ENCODE measurements at regions not wholly inside any gene's neighbourhood (a gene's known extent, or its start where the extent isn't known, plus 50 kb on each side); places are given as distances from the start of the nearest gene placed in this dataset.
"Not testable (repeated sequence)": the region's sequence is repeated elsewhere in the genome, so short reads cannot be mapped to it uniquely, and the experiment has no call there.

DNA sequence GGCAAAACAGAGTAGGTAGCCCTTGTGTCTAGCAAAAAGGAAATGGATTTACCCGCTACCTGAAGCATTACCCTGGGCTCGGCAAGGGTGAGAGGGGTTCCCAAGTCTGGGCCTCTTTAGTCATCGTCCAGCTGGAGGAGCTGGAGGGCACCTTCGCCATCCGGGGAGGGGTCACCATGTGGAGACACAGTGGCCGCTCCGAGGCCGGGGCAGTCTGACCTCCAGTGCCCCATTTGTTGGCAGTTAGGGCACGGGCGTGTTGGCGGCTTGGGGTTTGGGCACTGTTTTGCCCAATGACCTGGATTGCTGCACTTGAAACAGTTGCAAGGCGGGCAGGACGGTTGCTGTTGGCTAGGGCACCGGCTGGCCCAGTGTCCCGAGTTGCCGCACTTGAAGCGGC, 581.8 kb downstream of the SUCLG1 start:
- not testable (repeated sequence) for H3K4me3 ChIP-seq (ENCODE audit: low read depth in 1 of 2, low read length in 2 of 2); H3K36me3 ChIP-seq (ENCODE audit: control insufficient read depth in 2 of 2, insufficient read depth in 2 of 2, low read length in 1 of 2); H3K27me3 ChIP-seq (ENCODE audit: control insufficient read depth in 1 of 2, insufficient read depth in 2 of 2, low read length in 2 of 2); H3K27ac ChIP-seq (ENCODE audit: low read depth in 2 of 2, low read length in 1 of 2); H3K4me1 ChIP-seq (ENCODE audit: control insufficient read depth in 2 of 2, insufficient read depth in 2 of 2, low read length in 1 of 2)
- 89 to 93% methylated on average over 17 of the region's 17 CpGs for WGBS, 2 donors
- peaks cover 0 to 17% of the 10 kb centered on the region in 2 donors for H3K9me3 ChIP-seq (ENCODE audit: control insufficient read depth in 2 of 2, insufficient read depth in 1 of 2, low read depth in 1 of 2, low read length in 1 of 2)

DNA sequence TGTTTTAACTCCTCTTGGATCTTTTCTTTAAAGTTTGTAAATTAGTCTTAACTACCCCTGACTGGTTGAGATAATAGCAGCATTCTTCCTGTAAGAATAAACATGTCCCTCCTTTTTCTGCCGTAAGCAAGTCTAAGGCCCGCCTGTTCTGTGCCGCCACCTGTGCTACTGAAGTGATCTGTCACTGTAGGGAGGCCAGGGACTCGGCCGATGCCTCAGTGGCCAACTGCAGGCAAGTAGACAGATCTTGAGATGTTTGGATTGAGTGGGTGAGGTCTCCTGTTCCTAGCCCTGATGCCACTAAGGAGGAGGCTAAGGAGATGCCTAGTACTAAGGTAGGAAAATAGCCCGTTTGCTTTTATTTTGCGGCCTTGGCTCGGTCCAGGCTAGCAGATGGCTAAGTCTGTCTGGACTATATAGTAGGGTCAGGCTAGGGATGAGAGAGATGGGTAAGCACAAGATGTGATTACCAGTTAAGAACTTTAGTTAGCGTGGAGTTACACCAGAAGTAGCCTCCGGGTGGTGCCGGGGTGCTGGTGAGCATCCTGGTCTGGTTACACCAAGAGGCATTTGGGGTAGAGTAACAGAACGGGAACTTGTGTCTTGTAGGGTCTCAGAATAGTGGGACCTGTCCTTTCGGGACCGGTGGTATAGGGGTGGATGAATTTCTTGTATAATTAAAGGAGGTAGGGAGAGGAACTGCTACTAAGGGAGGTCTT, 584.2 kb downstream of the SUCLG1 start:
- H3K9me3 ChIP-seq (ENCODE audit: control insufficient read depth in 2 of 2, insufficient read depth in 1 of 2, low read depth in 1 of 2, low read length in 1 of 2): peaks cover 0 to 17% of the 10 kb centered on the region in 2 donors
- 86 to 91% methylated on average over 14 of the region's 14 CpGs for WGBS, 2 donors

DNA sequence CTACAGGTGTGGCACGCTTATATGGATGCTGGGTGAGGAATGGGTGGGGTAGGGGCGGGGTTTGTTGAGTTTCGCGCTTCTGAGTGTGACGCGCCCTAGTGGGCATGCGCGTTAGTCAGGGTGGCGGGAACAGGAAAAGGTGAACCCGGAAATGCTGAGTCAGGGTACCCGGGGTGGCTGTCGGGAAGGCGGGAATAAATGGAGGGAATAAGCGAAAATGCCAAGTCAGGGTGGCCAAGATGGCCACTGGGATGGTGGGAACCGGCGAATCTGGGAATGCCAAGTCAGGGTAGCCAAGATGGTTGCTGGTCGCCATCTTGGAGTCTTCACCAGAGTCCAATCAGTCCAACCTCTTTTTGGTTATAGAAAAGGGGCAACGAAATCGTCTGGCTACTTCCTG, 585.0 kb downstream of the SUCLG1 start:
- H3K4me1 ChIP-seq (ENCODE audit: control insufficient read depth in 2 of 2, insufficient read depth in 2 of 2, low read length in 1 of 2): no peaks in the 10 kb centered on the region
- H3K9me3 ChIP-seq (ENCODE audit: control insufficient read depth in 2 of 2, insufficient read depth in 1 of 2, low read depth in 1 of 2, low read length in 1 of 2): peaks cover 0 to 15% of the 10 kb centered on the region in 2 donors
- H3K27ac ChIP-seq (ENCODE audit: low read depth in 2 of 2, low read length in 1 of 2): no peak overlapping the region
- H3K4me3 ChIP-seq (ENCODE audit: low read depth in 1 of 2, low read length in 2 of 2): no peak overlapping the region
- H3K27me3 ChIP-seq (ENCODE audit: control insufficient read depth in 1 of 2, insufficient read depth in 2 of 2, low read length in 2 of 2): no peaks in the 10 kb centered on the region
- WGBS, 2 donors: 94% methylated on average over 19 of the region's 19 CpGs
- no peaks in the 10 kb centered on the region for H3K36me3 ChIP-seq (ENCODE audit: control insufficient read depth in 2 of 2, insufficient read depth in 2 of 2, low read length in 1 of 2)

More for the DNA sequence above, 584.2 kb downstream of the SUCLG1 start:
- Histone ChIP-seq H3K36me3 (ENCODE audit: control insufficient read depth in 2 of 2, insufficient read depth in 2 of 2, low read length in 1 of 2) (no peaks in the 10 kb centered on the region), H3K27me3 (ENCODE audit: control insufficient read depth in 1 of 2, insufficient read depth in 2 of 2, low read length in 2 of 2) (no peaks in the 10 kb centered on the region), H3K4me3 (ENCODE audit: low read depth in 1 of 2, low read length in 2 of 2) (no peak overlapping the region), H3K4me1 (ENCODE audit: control insufficient read depth in 2 of 2, insufficient read depth in 2 of 2, low read length in 1 of 2) (no peaks in the 10 kb centered on the region), H3K27ac (ENCODE audit: low read depth in 2 of 2, low read length in 1 of 2) (no peak overlapping the region)

DNA sequence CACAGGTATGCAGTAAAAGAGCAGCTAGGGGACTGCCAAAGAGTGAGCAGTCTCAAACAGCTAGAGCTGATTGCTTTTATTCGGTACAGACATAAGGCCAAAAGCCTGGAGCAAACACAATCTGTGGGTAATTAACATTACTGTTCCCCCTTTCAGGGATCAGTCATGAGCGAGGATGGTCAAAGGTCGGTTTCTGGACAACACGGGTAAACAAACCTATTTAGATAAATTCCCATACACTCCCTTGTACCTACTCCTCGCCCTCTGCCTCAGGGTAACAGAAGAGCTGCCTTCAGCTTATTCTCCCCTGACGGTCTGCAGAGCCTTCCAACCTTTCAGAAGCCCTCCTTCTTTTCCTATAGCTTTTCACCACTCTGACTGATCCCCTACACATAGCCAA, 586.0 kb downstream of the SUCLG1 start:
- H3K4me3 ChIP-seq (ENCODE audit: low read depth in 1 of 2, low read length in 2 of 2): no peak overlapping the region
- H3K4me1 ChIP-seq (ENCODE audit: control insufficient read depth in 2 of 2, insufficient read depth in 2 of 2, low read length in 1 of 2): no peaks in the 10 kb centered on the region
- no peak overlapping the region for H3K27ac ChIP-seq (ENCODE audit: low read depth in 2 of 2, low read length in 1 of 2)
- peaks cover 0 to 8% of the 10 kb centered on the region in 2 donors for H3K9me3 ChIP-seq (ENCODE audit: control insufficient read depth in 2 of 2, insufficient read depth in 1 of 2, low read depth in 1 of 2, low read length in 1 of 2)
- no peaks in the 10 kb centered on the region for H3K36me3 ChIP-seq (ENCODE audit: control insufficient read depth in 2 of 2, insufficient read depth in 2 of 2, low read length in 1 of 2)
- H3K27me3 ChIP-seq (ENCODE audit: control insufficient read depth in 1 of 2, insufficient read depth in 2 of 2, low read length in 2 of 2): no peaks in the 10 kb centered on the region
- 85% methylated on average over 6 of the region's 6 CpGs for WGBS, 2 donors

DNA sequence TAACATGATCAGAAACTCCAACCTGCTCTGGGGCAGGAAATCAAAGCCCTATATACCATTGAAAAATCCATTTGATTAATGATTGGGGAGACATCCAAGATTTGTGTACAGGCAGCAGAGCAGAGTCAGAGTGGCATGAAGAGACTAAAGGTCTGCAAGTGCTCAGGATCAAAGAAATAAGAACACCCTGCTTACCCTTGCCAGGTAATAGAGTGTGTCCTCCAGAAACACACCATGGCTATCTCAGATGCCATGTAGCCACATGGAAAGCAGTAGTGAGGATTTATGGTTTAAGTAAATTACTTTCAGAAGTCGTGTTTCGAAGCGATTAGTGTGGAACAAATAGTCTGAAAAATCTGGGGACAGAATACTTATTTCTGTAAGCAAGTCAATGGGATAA, 592.9 kb downstream of the SUCLG1 start:
- Histone ChIP-seq H3K36me3 (ENCODE audit: control insufficient read depth in 2 of 2, insufficient read depth in 2 of 2, low read length in 1 of 2) (no peaks in the 10 kb centered on the region), H3K4me1 (ENCODE audit: control insufficient read depth in 2 of 2, insufficient read depth in 2 of 2, low read length in 1 of 2) (no peaks in the 10 kb centered on the region), H3K9me3 (ENCODE audit: control insufficient read depth in 2 of 2, insufficient read depth in 1 of 2, low read depth in 1 of 2, low read length in 1 of 2) (no peaks in the 10 kb centered on the region), H3K27me3 (ENCODE audit: control insufficient read depth in 1 of 2, insufficient read depth in 2 of 2, low read length in 2 of 2) (no peaks in the 10 kb centered on the region), H3K4me3 (ENCODE audit: low read depth in 1 of 2, low read length in 2 of 2) (no peak overlapping the region), H3K27ac (ENCODE audit: low read depth in 2 of 2, low read length in 1 of 2) (no peak overlapping the region)
- 87 to 92% methylated on average over 3 of the region's 3 CpGs for WGBS, 2 donors

DNA sequence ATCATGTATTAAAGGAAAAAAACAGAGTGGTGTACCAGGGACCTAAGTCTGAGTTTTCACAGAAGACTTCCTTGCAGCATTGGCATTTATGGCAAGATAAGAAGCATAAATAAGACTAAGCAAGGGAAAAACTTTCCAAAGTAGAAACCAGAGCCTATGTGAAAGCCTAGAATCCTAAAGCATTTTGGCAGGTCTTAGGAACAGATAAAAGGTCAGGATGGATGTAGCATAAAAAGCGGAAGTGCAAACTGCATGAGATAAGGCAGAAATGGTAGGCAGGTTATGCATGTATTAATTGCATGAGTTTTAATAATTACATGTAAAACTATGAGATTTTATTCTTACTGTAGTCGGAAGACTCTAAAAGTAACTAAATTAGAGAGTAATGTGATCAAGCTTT, 596.5 kb downstream of the SUCLG1 start:
- H3K27ac ChIP-seq (ENCODE audit: low read depth in 2 of 2, low read length in 1 of 2): no peak overlapping the region
- H3K4me1 ChIP-seq (ENCODE audit: control insufficient read depth in 2 of 2, insufficient read depth in 2 of 2, low read length in 1 of 2): no peaks in the 10 kb centered on the region
- 83 to 89% methylated on average over 2 of the region's 2 CpGs for WGBS, 2 donors
- H3K36me3 ChIP-seq (ENCODE audit: control insufficient read depth in 2 of 2, insufficient read depth in 2 of 2, low read length in 1 of 2): no peaks in the 10 kb centered on the region
- H3K4me3 ChIP-seq (ENCODE audit: low read depth in 1 of 2, low read length in 2 of 2): no peak overlapping the region
- no peaks in the 10 kb centered on the region for H3K9me3 ChIP-seq (ENCODE audit: control insufficient read depth in 2 of 2, insufficient read depth in 1 of 2, low read depth in 1 of 2, low read length in 1 of 2)
- no peaks in the 10 kb centered on the region for H3K27me3 ChIP-seq (ENCODE audit: control insufficient read depth in 1 of 2, insufficient read depth in 2 of 2, low read length in 2 of 2)

DNA sequence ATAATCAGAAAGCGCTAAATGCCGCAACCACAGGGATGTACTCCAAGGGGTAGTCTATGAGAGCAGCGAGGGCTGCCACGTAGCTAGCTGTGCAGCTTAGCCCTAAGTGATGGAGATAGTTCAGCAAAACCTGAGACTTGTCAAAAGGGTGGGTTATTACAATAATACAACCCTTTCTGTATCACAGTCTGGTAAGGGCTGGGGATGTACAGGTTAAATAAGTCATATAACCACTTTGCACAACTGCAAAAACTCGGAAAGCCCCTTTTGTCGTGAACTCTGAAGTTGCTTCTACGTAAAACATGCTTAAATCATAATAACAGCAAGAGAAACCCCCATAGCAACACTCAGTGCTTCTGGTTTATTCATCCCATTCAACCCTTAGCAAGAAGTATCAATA, 598.8 kb downstream of the SUCLG1 start:
- Histone ChIP-seq H3K36me3 (ENCODE audit: control insufficient read depth in 2 of 2, insufficient read depth in 2 of 2, low read length in 1 of 2) (no peaks in the 10 kb centered on the region), H3K4me3 (ENCODE audit: low read depth in 1 of 2, low read length in 2 of 2) (no peak overlapping the region), H3K4me1 (ENCODE audit: control insufficient read depth in 2 of 2, insufficient read depth in 2 of 2, low read length in 1 of 2) (no peaks in the 10 kb centered on the region), H3K27ac (ENCODE audit: low read depth in 2 of 2, low read length in 1 of 2) (no peak overlapping the region), H3K27me3 (ENCODE audit: control insufficient read depth in 1 of 2, insufficient read depth in 2 of 2, low read length in 2 of 2) (no peaks in the 10 kb centered on the region), H3K9me3 (ENCODE audit: control insufficient read depth in 2 of 2, insufficient read depth in 1 of 2, low read depth in 1 of 2, low read length in 1 of 2) (no peaks in the 10 kb centered on the region)
- 69 to 72% methylated on average over 7 of the region's 7 CpGs for WGBS, 2 donors

DNA sequence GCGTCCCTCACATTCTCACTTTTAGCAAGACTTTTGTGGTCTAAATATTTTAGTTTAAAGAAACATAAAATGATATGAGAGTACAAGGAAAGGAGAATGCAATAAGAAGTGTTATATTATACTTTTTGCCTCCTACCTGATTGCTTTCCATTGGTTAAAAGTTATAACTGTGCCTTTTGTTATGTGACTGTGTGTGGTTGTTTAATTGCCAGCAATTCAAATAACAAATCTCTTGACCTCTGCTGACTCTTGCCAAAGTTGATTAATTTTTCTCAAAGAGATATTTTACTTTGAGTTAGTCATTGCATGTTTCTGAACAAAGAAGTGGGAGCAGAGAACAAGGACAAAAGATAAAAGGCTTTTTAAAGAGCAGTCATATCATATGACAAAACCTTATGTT, 599.5 kb downstream of the SUCLG1 start:
- Histone ChIP-seq H3K4me1 (ENCODE audit: control insufficient read depth in 2 of 2, insufficient read depth in 2 of 2, low read length in 1 of 2) (no peaks in the 10 kb centered on the region), H3K36me3 (ENCODE audit: control insufficient read depth in 2 of 2, insufficient read depth in 2 of 2, low read length in 1 of 2) (no peaks in the 10 kb centered on the region), H3K9me3 (ENCODE audit: control insufficient read depth in 2 of 2, insufficient read depth in 1 of 2, low read depth in 1 of 2, low read length in 1 of 2) (no peaks in the 10 kb centered on the region), H3K27me3 (ENCODE audit: control insufficient read depth in 1 of 2, insufficient read depth in 2 of 2, low read length in 2 of 2) (no peaks in the 10 kb centered on the region), H3K4me3 (ENCODE audit: low read depth in 1 of 2, low read length in 2 of 2) (no peak overlapping the region), H3K27ac (ENCODE audit: low read depth in 2 of 2, low read length in 1 of 2) (no peak overlapping the region)
- 80 to 82% methylated on average over 1 of the region's 1 CpG for WGBS, 2 donors

DNA sequence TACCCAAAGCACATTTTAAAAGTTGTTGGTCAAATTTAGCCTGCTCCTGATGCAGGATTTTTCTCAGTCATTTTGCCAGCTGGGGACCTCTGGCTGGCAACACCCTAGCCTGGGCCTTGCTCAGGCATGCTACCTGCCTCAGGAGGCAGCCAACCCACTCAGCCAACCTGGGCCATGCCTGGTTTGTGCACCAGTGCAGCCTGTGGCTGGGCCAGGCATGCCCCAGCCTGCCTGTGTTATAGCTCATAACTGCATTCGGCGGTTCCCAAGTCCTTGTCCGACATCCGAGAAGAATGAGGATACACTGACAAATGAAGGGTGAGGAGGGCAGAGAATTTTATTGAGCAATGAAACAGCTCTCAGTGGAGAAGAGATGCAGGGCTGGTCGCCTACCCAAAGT, 608.0 kb downstream of the SUCLG1 start:
- Histone ChIP-seq H3K4me1 (ENCODE audit: control insufficient read depth in 2 of 2, insufficient read depth in 2 of 2, low read length in 1 of 2) (no peaks in the 10 kb centered on the region), H3K27ac (ENCODE audit: low read depth in 2 of 2, low read length in 1 of 2) (no peak overlapping the region), H3K9me3 (ENCODE audit: control insufficient read depth in 2 of 2, insufficient read depth in 1 of 2, low read depth in 1 of 2, low read length in 1 of 2) (no peaks in the 10 kb centered on the region), H3K36me3 (ENCODE audit: control insufficient read depth in 2 of 2, insufficient read depth in 2 of 2, low read length in 1 of 2) (no peaks in the 10 kb centered on the region), H3K27me3 (ENCODE audit: control insufficient read depth in 1 of 2, insufficient read depth in 2 of 2, low read length in 2 of 2) (no peaks in the 10 kb centered on the region), H3K4me3 (ENCODE audit: low read depth in 1 of 2, low read length in 2 of 2) (no peak overlapping the region)
- 70 to 84% methylated on average over 5 of the region's 5 CpGs for WGBS, 2 donors

DNA sequence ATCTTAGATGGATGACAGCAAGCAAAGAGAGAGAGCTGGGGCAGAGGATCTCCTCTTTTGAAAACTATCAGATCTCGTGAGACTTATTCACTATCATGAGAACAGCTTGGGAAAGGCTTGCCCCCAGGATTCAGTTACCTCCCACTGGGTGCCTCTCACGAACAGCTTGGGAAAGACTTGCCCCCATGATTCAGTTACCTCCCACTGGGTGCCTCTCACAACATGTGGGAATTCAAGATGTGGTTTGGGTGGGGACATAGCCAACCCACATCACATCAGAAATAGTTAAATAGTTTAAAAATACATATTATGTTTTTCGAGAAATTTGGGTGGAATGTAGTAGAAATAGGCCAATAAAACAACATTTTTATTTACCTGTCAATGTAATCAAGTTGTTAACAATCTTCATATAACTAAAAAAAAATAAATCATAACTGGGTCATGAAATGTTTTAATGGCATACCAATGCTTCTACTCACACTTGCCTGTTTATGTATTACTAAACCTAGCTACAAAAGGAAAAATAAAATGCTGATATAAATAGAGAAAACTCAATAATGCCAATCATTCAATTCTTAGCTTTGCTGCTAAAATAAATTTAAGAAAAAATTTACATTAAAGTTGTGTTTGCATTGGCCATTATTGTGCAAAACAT, 608.9 kb downstream of the SUCLG1 start:
- 65 to 67% methylated on average over 3 of the region's 3 CpGs for WGBS, 2 donors
- Histone ChIP-seq H3K4me3 (ENCODE audit: low read depth in 1 of 2, low read length in 2 of 2) (no peak overlapping the region), H3K4me1 (ENCODE audit: control insufficient read depth in 2 of 2, insufficient read depth in 2 of 2, low read length in 1 of 2) (no peaks in the 10 kb centered on the region), H3K36me3 (ENCODE audit: control insufficient read depth in 2 of 2, insufficient read depth in 2 of 2, low read length in 1 of 2) (no peaks in the 10 kb centered on the region), H3K27ac (ENCODE audit: low read depth in 2 of 2, low read length in 1 of 2) (no peak overlapping the region), H3K27me3 (ENCODE audit: control insufficient read depth in 1 of 2, insufficient read depth in 2 of 2, low read length in 2 of 2) (no peaks in the 10 kb centered on the region), H3K9me3 (ENCODE audit: control insufficient read depth in 2 of 2, insufficient read depth in 1 of 2, low read depth in 1 of 2, low read length in 1 of 2) (no peaks in the 10 kb centered on the region)

Data from esophagus (tissue), 2 donors.